ENCODE measurements at regions not wholly inside any gene's neighbourhood (a gene's known extent, or its start where the extent isn't known, plus 50 kb on each side); places are given as distances from the start of the nearest gene placed in this dataset.

GRCh38 chr3:25057379-25057778, 370.7 kb upstream of the RARB start:
- DNase-seq, result no peak

- no peak for DNase-seq
Observed at GRCh38 chr3:25064681-25065080, 363.4 kb upstream of the RARB start.

- DNase-seq, result no peak
Observed at GRCh38 chr3:25069970-25070369, 358.1 kb upstream of the RARB start.

GRCh38 chr3:25071846-25072245, 356.2 kb upstream of the RARB start:
- no peak for DNase-seq

- DNase-seq, result no peak
Observed at GRCh38 chr3:25073423-25073822, 354.6 kb upstream of the RARB start.

GRCh38 chr3:25074149-25074548, 353.9 kb upstream of the RARB start:
- DNase-seq, result no peak

GRCh38 chr3:25080461-25080860, 347.6 kb upstream of the RARB start:
- no peak for DNase-seq

GRCh38 chr3:25084016-25084415, 344.0 kb upstream of the RARB start:
- no peak for DNase-seq

GRCh38 chr3:25086721-25087120, 341.3 kb upstream of the RARB start:
- DNase-seq, result no peak

GRCh38 chr3:25088284-25088683, 339.8 kb upstream of the RARB start:
- DNase-seq, result no peak

GRCh38 chr3:25090698-25091453, 337.2 kb upstream of the RARB start:
- no peak for DNase-seq

GRCh38 chr3:25091934-25092333, 336.1 kb upstream of the RARB start:
- no peak for DNase-seq

GRCh38 chr3:25094932-25095685, 333.0 kb upstream of the RARB start:
- DNase-seq, result no peak

GRCh38 chr3:25096536-25096935, 331.5 kb upstream of the RARB start:
- DNase-seq, result no peak

GRCh38 chr3:25097023-25097422, 331.0 kb upstream of the RARB start:
- DNase-seq, result no peak

- DNase-seq, result no peak
Observed at GRCh38 chr3:25099666-25100065, 328.4 kb upstream of the RARB start.

GRCh38 chr3:25103391-25103790, 324.7 kb upstream of the RARB start:
- no peak for DNase-seq

- no peak for DNase-seq
Observed at GRCh38 chr3:25107918-25108617, 320.0 kb upstream of the RARB start.

- no peak for DNase-seq
Observed at GRCh38 chr3:25110642-25111041, 317.4 kb upstream of the RARB start.

- DNase-seq, result no peak
Observed at GRCh38 chr3:25113891-25114290, 314.2 kb upstream of the RARB start.

GRCh38 chr3:25114532-25114931, 313.5 kb upstream of the RARB start:
- no peak for DNase-seq

- no peak for DNase-seq
Observed at GRCh38 chr3:25117005-25117593, 311.0 kb upstream of the RARB start.

GRCh38 chr3:25119682-25120081, 308.4 kb upstream of the RARB start:
- no peak for DNase-seq

GRCh38 chr3:25120665-25121064, 307.4 kb upstream of the RARB start:
- no peak for DNase-seq
